ENCODE measurements at regions not wholly inside any gene's neighbourhood (a gene's known extent, or its start where the extent isn't known, plus 50 kb on each side); places are given as distances from the start of the nearest gene placed in this dataset.

DNA sequence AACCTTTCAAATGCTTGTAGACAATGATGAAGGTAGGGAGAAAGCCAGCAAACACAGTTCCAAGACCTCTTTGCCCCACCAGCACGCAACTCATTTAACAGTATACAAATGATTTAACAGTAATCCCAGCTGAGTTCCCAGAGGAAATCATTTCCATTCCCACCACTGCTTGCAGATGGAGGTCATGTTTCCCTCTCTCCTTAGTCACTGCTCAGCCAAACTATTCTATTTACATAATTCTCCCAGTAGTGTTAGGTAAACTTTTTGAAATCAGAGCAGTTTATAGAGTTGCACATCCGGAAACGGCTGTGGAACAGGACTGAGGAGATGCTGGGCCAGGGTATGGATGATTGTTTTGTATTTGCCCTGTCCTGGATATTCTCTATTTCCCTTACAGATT, 328.5 kb downstream of the FIGN start:
- TF ChIP-seq, protein P1, sequence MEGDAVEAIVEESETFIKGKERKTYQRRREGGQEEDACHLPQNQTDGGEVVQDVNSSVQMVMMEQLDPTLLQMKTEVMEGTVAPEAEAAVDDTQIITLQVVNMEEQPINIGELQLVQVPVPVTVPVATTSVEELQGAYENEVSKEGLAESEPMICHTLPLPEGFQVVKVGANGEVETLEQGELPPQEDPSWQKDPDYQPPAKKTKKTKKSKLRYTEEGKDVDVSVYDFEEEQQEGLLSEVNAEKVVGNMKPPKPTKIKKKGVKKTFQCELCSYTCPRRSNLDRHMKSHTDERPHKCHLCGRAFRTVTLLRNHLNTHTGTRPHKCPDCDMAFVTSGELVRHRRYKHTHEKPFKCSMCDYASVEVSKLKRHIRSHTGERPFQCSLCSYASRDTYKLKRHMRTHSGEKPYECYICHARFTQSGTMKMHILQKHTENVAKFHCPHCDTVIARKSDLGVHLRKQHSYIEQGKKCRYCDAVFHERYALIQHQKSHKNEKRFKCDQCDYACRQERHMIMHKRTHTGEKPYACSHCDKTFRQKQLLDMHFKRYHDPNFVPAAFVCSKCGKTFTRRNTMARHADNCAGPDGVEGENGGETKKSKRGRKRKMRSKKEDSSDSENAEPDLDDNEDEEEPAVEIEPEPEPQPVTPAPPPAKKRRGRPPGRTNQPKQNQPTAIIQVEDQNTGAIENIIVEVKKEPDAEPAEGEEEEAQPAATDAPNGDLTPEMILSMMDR (IDR thresholded peaks at IDR 0.05) = no peak
- no peak for TF ChIP-seq EZH2 (IDR thresholded peaks at IDR 0.05; ENCODE audit: borderline replicate concordance, insufficient read depth, low read depth, low read length, poor library complexity, severe bottlenecking)
